Esophagus squamous epithelium (tissue), 5 donors: ENCODE measurements at regions not wholly inside any gene's neighbourhood (a gene's known extent, or its start where the extent isn't known, plus 50 kb on each side); places are given as distances from the start of the nearest gene placed in this dataset.

ENCODE experiments used
- DNase-seq: peaks from one replicate; lab custom pipeline; 2025; lab: John Stamatoyannopoulos, UW
- H3K27ac ChIP-seq, 4 donors: fragments of 200-600 bp; sonication (generic); one replicate each; pipeline ENCODE4 v1.5.1; 2016 to 2019; ENCODE audit warnings: mild to moderate bottlenecking in 1 of 4
- H3K27me3 ChIP-seq, 4 donors: fragments of 200-600 bp; sonication (generic); 1 replicate in 3 of 4; 2 replicates in 1 of 4; pipeline versions ENCODE4 v1.5.1 to v1.6.0; 2017 to 2021; ENCODE audit warnings: antibody characterized with exemption in 1 of 4
- H3K36me3 ChIP-seq, 3 donors: fragments of 200-600 bp; sonication (generic); one replicate each; pipeline ENCODE4 v1.5.1; 2016 to 2019
- H3K4me1 ChIP-seq, 3 donors: fragments of 200-600 bp; sonication (generic); one replicate each; pipeline ENCODE4 v1.5.1; 2017 to 2019
- H3K4me3 ChIP-seq, 4 donors: fragments of 200-600 bp; sonication (generic); 1 replicate in 3 of 4; 2 replicates in 1 of 4; pipeline ENCODE4 v1.5.1; 2016 to 2019; ENCODE audit warnings: mild to moderate bottlenecking in 2 of 4, moderate library complexity in 1 of 4
- H3K9me3 ChIP-seq, 3 donors: fragments of 200-600 bp; sonication (generic); one replicate each; pipeline ENCODE4 v1.5.1; 2016 to 2019
- POLR2A ChIP-seq, 4 donors: fragments of 450-650 bp; IDR thresholded peaks; one replicate each; pipeline ENCODE4 v1.6.1; 2017; ENCODE audit warnings: antibody characterized with exemption in 4 of 4, mild to moderate bottlenecking in 4 of 4, moderate library complexity in 3 of 4
- WGBS, 2 donors: methylation state at CpG; one replicate each; pipeline ENCODE4 v1.1.5; 2018; 5-methylcytosine and 5-hydroxymethylcytosine counted together
- intact Hi-C: fragments of 100-400 bp; cut with DNase I; formaldehyde crosslinking; loops from one replicate; pipeline ENCODE4 v1.15.0; 2022
- TF ChIP-seq, protein P1 (sequence below), 6 experiments: fragments of 450-650 bp in 4 of 6; fragments of 200-600 bp in 2 of 6; sonication (generic) in 2 of 6; IDR thresholded peaks; one replicate each; pipeline ENCODE4 v1.5.1; 2016 to 2019; ENCODE audit warnings: antibody characterized with exemption in 6 of 6, mild to moderate bottlenecking in 4 of 6, moderate library complexity in 4 of 6
- donor health status: DM: yes; HTN: yes; CAD: no.

DNA sequence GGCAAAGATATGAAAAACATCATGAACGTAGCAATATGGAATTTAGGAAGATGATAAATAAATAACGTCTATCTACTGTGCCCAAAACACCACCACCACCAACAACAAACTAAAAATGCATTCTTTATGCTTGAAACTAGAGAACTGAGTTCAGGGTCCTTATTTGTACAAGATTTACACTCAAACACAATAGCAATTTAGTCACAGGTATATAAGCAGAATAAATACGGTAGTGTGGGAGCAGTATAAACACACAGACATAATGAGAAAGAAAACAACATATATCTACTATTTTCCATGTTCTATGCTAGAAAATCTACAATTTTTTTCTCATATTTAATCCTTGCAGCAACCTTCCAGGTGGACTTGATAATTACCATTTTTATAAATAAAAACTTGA is 64.3 kb downstream of the ARL4A start:
- Histone ChIP-seq H3K27me3 (no peaks in the 10 kb centered on the region), H3K27ac (no peak overlapping the region), H3K4me1 (peaks cover 0 to 3% (median 0%) of the 10 kb centered on the region in 3 donors), H3K9me3 (no peaks in the 10 kb centered on the region), H3K4me3 (no peak overlapping the region), H3K36me3 (no peaks in the 10 kb centered on the region)
- no peak for DNase-seq
- TF ChIP-seq, protein P1, sequence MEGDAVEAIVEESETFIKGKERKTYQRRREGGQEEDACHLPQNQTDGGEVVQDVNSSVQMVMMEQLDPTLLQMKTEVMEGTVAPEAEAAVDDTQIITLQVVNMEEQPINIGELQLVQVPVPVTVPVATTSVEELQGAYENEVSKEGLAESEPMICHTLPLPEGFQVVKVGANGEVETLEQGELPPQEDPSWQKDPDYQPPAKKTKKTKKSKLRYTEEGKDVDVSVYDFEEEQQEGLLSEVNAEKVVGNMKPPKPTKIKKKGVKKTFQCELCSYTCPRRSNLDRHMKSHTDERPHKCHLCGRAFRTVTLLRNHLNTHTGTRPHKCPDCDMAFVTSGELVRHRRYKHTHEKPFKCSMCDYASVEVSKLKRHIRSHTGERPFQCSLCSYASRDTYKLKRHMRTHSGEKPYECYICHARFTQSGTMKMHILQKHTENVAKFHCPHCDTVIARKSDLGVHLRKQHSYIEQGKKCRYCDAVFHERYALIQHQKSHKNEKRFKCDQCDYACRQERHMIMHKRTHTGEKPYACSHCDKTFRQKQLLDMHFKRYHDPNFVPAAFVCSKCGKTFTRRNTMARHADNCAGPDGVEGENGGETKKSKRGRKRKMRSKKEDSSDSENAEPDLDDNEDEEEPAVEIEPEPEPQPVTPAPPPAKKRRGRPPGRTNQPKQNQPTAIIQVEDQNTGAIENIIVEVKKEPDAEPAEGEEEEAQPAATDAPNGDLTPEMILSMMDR (IDR thresholded peaks at IDR 0.05) = no peak
- no peak for TF ChIP-seq POLR2A (IDR thresholded peaks at IDR 0.05)
- 82 to 87% methylated on average over 3 of the region's 3 CpGs for WGBS, 2 donors
- intact Hi-C loops = no loop called here

DNA sequence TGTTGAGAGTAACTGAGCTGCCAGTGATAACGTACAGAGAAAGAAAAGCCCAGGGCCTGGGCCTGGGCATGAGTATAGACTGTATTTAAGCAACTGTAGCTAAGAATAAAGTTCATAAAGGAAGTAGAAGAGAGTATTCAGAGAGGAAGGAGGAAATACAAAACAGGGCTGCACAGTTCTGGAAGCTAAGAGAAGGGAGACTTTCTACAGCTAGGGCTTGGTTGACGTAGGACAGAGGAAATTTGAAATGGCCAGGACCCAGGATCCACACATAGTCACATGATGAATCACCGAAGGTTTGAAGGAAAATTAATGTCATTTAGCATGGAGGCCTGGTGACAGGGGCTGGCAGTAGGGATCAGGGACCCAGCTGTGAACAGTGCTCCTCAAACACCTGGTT is 66.7 kb downstream of the ARL4A start:
- Histone ChIP-seq H3K36me3 (no peaks in the 10 kb centered on the region), H3K27ac (no peak overlapping the region), H3K4me3 (no peak overlapping the region), H3K9me3 (no peaks in the 10 kb centered on the region), H3K27me3 (no peaks in the 10 kb centered on the region), H3K4me1 (peaks cover 0 to 19% (median 0%) of the 10 kb centered on the region in 3 donors)
- WGBS, 2 donors = 67 to 74% methylated on average over 3 of the region's 3 CpGs
- TF ChIP-seq, protein P1 (IDR thresholded peaks at IDR 0.05) = no peak
- TF ChIP-seq POLR2A (IDR thresholded peaks at IDR 0.05) = no peak
- intact Hi-C loops = no loop called here
- DNase-seq = no peak

DNA sequence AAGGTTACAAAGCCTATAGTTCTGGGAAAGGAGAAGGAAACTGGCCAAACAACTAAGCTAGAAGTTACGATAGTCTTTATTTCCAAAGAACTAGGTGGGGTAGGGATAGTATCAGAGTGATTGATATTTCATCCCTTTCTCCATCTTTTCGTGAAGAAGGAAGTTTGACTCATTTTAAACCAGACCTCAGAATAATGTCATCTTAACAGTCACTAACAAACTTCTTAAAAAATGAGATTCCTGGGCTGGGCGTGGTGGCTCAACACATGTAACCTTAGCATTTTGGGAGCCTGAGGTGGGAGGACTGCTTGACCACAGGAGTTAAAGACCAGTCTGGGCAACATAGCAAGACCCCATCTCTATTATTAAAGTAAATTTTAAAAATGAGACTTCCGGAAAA is 69.4 kb downstream of the ARL4A start:
- Histone ChIP-seq H3K9me3 (peaks cover 0 to 10% (median 0%) of the 10 kb centered on the region in 3 donors), H3K27ac (no peak overlapping the region), H3K4me1 (peaks cover 0 to 19% (median 0%) of the 10 kb centered on the region in 3 donors), H3K36me3 (no peaks in the 10 kb centered on the region), H3K27me3 (no peaks in the 10 kb centered on the region), H3K4me3 (no peak overlapping the region)
- TF ChIP-seq, protein P1 (IDR thresholded peaks at IDR 0.05) = no peak
- TF ChIP-seq POLR2A (IDR thresholded peaks at IDR 0.05) = no peak
- DNase-seq = no peak
- 68 to 86% methylated on average over 4 of the region's 4 CpGs for WGBS, 2 donors
- intact Hi-C loops = no loop called here

DNA sequence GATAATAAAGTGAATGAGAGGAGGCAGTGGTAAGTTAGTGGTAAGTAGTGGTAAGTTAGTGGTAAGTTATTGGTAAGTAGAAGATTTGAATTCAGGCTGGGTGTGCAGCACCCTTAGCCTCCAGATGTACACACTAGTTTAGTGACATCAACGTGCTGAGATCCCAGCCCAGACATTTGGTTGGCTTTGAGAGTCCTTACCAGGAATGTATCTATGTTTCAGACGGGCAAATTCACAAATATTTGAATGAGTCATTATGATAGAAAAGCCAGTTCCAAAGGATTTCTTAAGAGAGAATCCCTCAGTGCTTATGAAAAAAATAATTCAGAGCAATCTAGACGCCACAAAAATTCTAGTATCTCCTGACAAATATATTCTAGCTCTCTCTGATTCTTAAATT is 70.0 kb downstream of the ARL4A start:
- no peak for DNase-seq
- Histone ChIP-seq H3K36me3 (no peaks in the 10 kb centered on the region), H3K4me3 (no peak overlapping the region), H3K4me1 (peaks cover 0 to 19% (median 0%) of the 10 kb centered on the region in 3 donors), H3K9me3 (peaks cover 0 to 10% (median 0%) of the 10 kb centered on the region in 3 donors), H3K27ac (no peak overlapping the region), H3K27me3 (no peaks in the 10 kb centered on the region)
- intact Hi-C loops = no loop called here
- WGBS, 2 donors = 27 to 29% methylated on average over 3 of the region's 3 CpGs
- no peak for TF ChIP-seq POLR2A (IDR thresholded peaks at IDR 0.05)
- TF ChIP-seq, protein P1 (IDR thresholded peaks at IDR 0.05) = no peak

DNA sequence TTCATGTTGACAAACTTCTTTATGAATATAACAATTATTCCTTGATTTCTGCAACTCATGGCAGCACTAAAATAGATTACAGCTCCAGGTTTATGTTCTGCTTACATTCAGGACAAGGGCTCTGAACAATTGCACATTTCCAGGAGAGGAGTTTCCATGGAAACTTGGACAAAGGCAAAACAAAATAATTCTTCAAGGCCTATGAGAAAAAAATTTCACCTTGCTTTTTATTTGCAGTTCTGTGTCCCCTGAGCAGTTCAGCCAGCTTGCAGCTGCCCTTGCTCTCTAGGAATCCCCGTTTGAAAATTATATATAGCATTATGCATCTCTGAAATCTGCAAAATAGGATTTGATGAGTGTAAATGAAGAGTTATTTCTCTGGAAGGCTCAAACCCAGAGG is 71.7 kb downstream of the ARL4A start:
- H3K27me3 ChIP-seq = no peaks in the 10 kb centered on the region
- no peak overlapping the region for H3K27ac ChIP-seq
- intact Hi-C loops = no loop called here
- H3K4me3 ChIP-seq = no peak overlapping the region
- peaks cover 0 to 10% (median 0%) of the 10 kb centered on the region in 3 donors for H3K9me3 ChIP-seq
- DNase-seq = no peak
- TF ChIP-seq, protein P1 (IDR thresholded peaks at IDR 0.05) = no peak
- no peak for TF ChIP-seq POLR2A (IDR thresholded peaks at IDR 0.05)
- H3K4me1 ChIP-seq = peaks cover 0 to 19% (median 0%) of the 10 kb centered on the region in 3 donors
- 20 to 30% methylated on average over 1 of the region's 1 CpG for WGBS, 2 donors
- no peaks in the 10 kb centered on the region for H3K36me3 ChIP-seq
